Testis (tissue), 2 donors: ENCODE measurements at regions not wholly inside any gene's neighbourhood (a gene's known extent, or its start where the extent isn't known, plus 50 kb on each side); places are given as distances from the start of the nearest gene placed in this dataset.
"Not testable (repeated sequence)": the region's sequence is repeated elsewhere in the genome, so short reads cannot be mapped to it uniquely, and the experiment has no call there.

Source experiments
- DNase-seq: peaks from one replicate; pipeline ENCODE4 v3.0.0-alpha.2; 2019
- H3K27ac ChIP-seq, 2 donors: fragments of 200-600 bp; sonication (generic); one replicate each; pipeline ENCODE4 v1.5.1; 2019
- H3K27me3 ChIP-seq: fragments of 200-600 bp; sonication (generic); one replicate; pipeline ENCODE4 v1.5.1; 2019
- H3K36me3 ChIP-seq: fragments of 200-600 bp; sonication (generic); one replicate; pipeline ENCODE4 v1.5.1; 2017; ENCODE audit warnings: low read depth; ENCODE audit errors: missing control alignments
- H3K4me1 ChIP-seq: fragments of 200-600 bp; sonication (generic); one replicate; pipeline ENCODE4 v1.5.1; 2019
- H3K4me3 ChIP-seq, 2 donors: fragments of 200-600 bp; sonication (generic); one replicate each; pipeline ENCODE4 v1.5.1; 2017 to 2019
- H3K9me3 ChIP-seq: fragments of 200-600 bp; sonication (generic); one replicate; pipeline ENCODE4 v1.5.1; 2017
- POLR2A ChIP-seq: fragments of 450-650 bp; IDR thresholded peaks from one replicate; pipeline ENCODE4 v1.6.1; 2017; ENCODE audit warnings: antibody characterized with exemption, mild to moderate bottlenecking, moderate library complexity
- WGBS, 2 donors: methylation state at CpG; one replicate each; pipeline ENCODE4 v1.1.5; 2018; 5-methylcytosine and 5-hydroxymethylcytosine counted together
- intact Hi-C: fragments of 100-400 bp; cut with DNase I; formaldehyde crosslinking; loops from one replicate; pipeline ENCODE4 v1.15.1; 2023; ENCODE audit warnings: low total_unique reads
- TF ChIP-seq, protein P1 (sequence below), 3 experiments: fragments of 450-650 bp in 2 of 3; fragments of 200-600 bp in 1 of 3; sonication (generic) in 1 of 3; IDR thresholded peaks; one replicate each; pipeline ENCODE4 v1.5.1; 2016 to 2019; ENCODE audit warnings: antibody characterized with exemption in 3 of 3, mild to moderate bottlenecking in 2 of 3, moderate library complexity in 1 of 3

DNA sequence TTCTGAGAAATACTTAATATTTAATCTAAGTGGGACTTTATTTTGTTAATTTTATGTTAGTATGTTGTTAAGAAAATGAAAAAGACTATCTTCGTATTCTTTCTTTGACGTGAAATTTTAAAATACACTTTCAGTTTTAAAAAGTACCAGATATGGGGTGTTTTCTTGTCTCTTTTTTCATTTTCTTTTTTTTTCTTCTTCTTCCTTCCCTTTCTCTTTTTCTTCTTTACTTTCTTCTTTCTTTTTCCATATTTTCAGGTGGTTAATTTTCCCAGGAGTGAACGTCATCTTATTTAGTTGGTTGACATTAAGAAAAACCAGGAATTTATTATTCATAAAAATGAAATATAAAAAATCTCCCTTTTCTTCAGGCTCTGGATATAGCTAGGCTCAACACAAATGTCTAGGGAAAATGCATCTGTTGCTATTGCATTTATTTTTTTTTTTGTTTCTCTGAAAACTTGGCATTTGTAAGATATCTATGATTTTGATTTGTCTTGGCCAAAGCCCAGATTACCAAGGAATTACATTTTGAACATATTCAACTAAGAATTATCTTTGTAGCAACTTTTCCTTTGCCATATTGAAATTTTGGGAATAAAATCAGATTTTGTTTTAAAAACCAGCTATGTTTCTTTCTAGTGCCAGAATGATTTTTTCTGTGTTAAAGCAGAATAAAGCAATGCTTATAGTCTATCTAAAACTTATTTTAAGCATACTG is 241.3 kb upstream of the FOXP2 start:
- no peak for DNase-seq
- no peaks in the 10 kb centered on the region for H3K9me3 ChIP-seq
- intact Hi-C loops: no loop called here
- WGBS, 2 donors: 94 to 97% methylated on average over 3 of the region's 3 CpGs
- H3K27me3 ChIP-seq: no peaks in the 10 kb centered on the region
- no peak overlapping the region for H3K27ac ChIP-seq
- TF ChIP-seq POLR2A: no peak
- TF ChIP-seq, protein P1, sequence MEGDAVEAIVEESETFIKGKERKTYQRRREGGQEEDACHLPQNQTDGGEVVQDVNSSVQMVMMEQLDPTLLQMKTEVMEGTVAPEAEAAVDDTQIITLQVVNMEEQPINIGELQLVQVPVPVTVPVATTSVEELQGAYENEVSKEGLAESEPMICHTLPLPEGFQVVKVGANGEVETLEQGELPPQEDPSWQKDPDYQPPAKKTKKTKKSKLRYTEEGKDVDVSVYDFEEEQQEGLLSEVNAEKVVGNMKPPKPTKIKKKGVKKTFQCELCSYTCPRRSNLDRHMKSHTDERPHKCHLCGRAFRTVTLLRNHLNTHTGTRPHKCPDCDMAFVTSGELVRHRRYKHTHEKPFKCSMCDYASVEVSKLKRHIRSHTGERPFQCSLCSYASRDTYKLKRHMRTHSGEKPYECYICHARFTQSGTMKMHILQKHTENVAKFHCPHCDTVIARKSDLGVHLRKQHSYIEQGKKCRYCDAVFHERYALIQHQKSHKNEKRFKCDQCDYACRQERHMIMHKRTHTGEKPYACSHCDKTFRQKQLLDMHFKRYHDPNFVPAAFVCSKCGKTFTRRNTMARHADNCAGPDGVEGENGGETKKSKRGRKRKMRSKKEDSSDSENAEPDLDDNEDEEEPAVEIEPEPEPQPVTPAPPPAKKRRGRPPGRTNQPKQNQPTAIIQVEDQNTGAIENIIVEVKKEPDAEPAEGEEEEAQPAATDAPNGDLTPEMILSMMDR (IDR thresholded peaks at IDR 0.05): no peak
- no peak overlapping the region for H3K4me3 ChIP-seq
- H3K4me1 ChIP-seq: no peaks in the 10 kb centered on the region
- no peaks in the 10 kb centered on the region for H3K36me3 ChIP-seq

DNA sequence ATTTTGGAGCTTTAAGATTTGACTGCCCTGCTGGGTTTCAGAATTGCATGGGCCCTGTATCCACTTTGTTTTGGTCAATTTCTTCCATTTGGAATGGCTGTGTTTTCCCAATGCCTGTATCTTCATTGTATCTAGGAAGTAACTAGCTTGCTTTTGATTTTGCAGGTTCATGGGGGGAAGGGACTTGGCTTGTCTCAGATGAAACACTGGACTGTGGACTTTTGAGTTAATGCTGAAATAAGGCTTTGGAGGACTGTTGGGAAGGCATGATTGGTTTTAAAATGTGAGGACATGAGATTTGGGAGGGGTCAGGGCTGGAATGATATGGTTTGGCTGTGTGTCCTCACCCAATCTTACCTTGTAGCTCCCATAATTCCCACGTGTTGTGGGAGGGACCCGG is 245.2 kb upstream of the FOXP2 start:
- H3K27me3 ChIP-seq, H3K27ac ChIP-seq, DNase-seq, H3K36me3 ChIP-seq, H3K4me3 ChIP-seq, H3K9me3 ChIP-seq, H3K4me1 ChIP-seq, intact Hi-C loops: not testable (repeated sequence)
- WGBS, 2 donors: 91 to 93% methylated on average over 2 of the region's 2 CpGs

DNA sequence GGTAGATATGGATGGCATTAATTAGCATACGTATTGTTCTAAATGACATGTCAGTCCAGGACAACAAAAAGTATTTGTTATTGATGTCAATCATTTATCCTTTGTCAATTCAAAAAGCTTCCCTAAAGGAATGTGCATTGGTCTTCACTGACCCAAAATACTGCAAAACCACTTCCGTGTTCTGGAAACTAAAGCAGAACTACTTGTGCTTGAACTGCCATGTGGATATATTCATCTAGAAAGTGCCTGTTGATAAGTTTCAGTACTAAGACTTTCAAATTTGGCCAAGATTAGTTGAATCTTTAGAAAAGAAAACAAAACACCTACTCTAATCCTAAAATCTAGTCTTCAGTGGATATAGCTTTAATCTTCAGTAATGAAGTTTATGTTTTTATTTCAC is 242.1 kb upstream of the PPP1R3A start:
- TF ChIP-seq, protein P1 (IDR thresholded peaks at IDR 0.05): no peak
- TF ChIP-seq POLR2A: no peak
- DNase-seq: no peak
- Histone ChIP-seq H3K4me3 (no peak overlapping the region), H3K4me1 (no peaks in the 10 kb centered on the region), H3K27ac (no peak overlapping the region), H3K9me3 (no peaks in the 10 kb centered on the region), H3K36me3 (no peaks in the 10 kb centered on the region), H3K27me3 (no peaks in the 10 kb centered on the region)
- intact Hi-C loops: no loop called here
- WGBS, 2 donors: 77 to 86% methylated on average over 2 of the region's 2 CpGs

DNA sequence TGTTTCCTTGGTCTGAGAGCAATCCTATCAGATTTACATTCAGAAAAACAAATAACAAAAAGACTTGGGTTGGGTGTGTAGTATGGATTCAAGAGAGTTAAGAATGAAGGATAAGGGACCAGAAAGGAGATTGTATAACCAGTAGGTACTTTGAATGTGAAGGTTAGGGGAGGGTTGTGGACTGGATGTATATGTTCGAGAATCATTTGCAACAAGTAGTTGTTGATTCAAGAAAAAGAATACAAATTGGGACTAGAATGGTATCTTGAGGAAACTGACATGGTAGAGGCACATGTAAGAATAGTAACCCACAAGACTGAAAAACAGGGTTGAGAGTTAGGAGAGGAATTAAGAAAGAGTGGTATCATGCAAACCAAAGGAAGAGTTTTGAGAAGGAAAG is 240.0 kb upstream of the PPP1R3A start:
- Histone ChIP-seq H3K27me3 (no peaks in the 10 kb centered on the region), H3K9me3 (no peaks in the 10 kb centered on the region), H3K27ac (no peak overlapping the region), H3K4me1 (no peaks in the 10 kb centered on the region), H3K4me3 (no peak overlapping the region), H3K36me3 (no peaks in the 10 kb centered on the region)
- no peak for TF ChIP-seq POLR2A
- TF ChIP-seq, protein P1 (IDR thresholded peaks at IDR 0.05): no peak
- no peak for DNase-seq
- intact Hi-C loops: no loop called here
- 85 to 89% methylated on average over 1 of the region's 1 CpG for WGBS, 2 donors

DNA sequence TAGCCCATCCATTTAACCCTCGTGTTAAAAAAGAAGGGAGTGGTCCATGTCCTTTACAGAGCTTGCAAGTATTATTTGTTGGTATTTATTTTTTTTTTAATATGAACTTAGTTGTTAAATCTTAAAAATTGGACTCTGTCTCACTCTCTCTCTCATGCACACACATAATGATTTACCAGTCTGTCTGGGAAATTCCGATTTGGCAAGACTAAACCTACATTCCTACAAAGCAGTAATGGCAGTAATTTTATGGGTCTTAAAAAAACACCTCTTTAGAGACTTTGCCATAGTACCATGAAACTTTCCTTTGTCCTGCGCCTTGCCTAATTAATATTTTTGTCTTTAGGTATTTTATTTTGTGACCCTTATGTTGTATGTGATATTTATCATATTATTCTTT is 239.5 kb upstream of the PPP1R3A start:
- H3K27me3 ChIP-seq: no peaks in the 10 kb centered on the region
- intact Hi-C loops: no loop called here
- WGBS, 2 donors: 82 to 91% methylated on average over 3 of the region's 3 CpGs
- no peak overlapping the region for H3K4me3 ChIP-seq
- H3K9me3 ChIP-seq: no peaks in the 10 kb centered on the region
- H3K36me3 ChIP-seq: no peaks in the 10 kb centered on the region
- no peaks in the 10 kb centered on the region for H3K4me1 ChIP-seq
- no peak overlapping the region for H3K27ac ChIP-seq
- no peak for DNase-seq
- TF ChIP-seq, protein P1 (IDR thresholded peaks at IDR 0.05): no peak
- TF ChIP-seq POLR2A: no peak
